HG03064 (cell line): ENCODE measurements at regions not wholly inside any gene's neighbourhood (a gene's known extent, or its start where the extent isn't known, plus 50 kb on each side); places are given as distances from the start of the nearest gene placed in this dataset.
"Not testable (repeated sequence)": the region's sequence is repeated elsewhere in the genome, so short reads cannot be mapped to it uniquely, and the experiment has no call there.

Experiments
- ATAC-seq: cut with Tn5 transposase; IDR thresholded peaks from one replicate; pipeline ENCODE4 v1.9.1; 2021; ENCODE audit warnings: low read depth; ENCODE audit not compliant: unreplicated experiment

- ATAC-seq = no peak
Measured at GRCh38 chr2:139742216-139743172, 962.3 kb upstream of the NXPH2 start.

GRCh38 chr2:139737659-139738058, 957.5 kb upstream of the NXPH2 start:
- ATAC-seq = no peak

DNA sequence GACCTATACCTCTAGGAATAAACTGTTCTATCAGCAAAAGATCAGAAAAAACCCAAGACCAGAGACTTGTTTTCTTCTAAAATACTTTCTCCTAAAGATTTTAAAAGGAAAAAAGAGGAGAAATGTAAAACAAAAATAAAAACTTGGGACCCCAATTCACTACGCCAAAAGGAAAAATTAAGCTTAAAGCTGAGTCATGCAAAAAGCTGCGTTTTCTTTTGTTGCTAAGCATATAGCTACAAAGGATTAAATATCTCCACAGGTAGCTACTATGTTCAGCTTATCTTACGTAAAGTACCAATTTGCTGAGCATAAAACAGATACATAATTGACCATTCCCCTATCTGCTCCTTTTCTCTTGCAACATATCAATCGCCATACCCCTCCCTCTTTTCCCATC, 950.0 kb upstream of the NXPH2 start:
- no peak for ATAC-seq

- ATAC-seq = no peak
Measured at GRCh38 chr2:139721411-139721995, 941.3 kb upstream of the NXPH2 start.

DNA sequence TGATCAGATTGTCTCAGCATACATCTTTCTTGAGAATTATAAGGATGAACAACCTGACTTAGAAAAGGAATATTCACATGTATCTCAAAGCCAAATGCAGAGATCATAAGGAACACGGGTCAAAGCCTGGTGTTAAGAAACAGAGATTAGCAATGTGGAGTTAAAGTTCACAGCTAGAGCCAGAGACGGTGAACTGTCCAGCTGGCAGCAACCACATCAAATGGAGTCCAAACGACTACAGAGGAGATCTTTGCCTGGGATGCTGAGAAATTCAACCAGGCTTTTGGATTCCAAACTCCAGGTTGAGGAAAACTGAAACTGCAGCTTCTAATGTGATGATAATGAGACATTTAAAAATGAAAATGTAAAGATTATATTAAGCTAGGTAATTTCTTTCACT, 939.9 kb upstream of the NXPH2 start:
- no peak for ATAC-seq

- no peak for ATAC-seq
Measured at GRCh38 chr2:139704606-139705005, 924.4 kb upstream of the NXPH2 start.

- ATAC-seq = no peak
Measured at GRCh38 chr2:139694327-139694726, 914.1 kb upstream of the NXPH2 start.

GRCh38 chr2:139686205-139686604, 906.0 kb upstream of the NXPH2 start:
- no peak for ATAC-seq

GRCh38 chr2:139685090-139685983, 905.1 kb upstream of the NXPH2 start:
- no peak for ATAC-seq

DNA sequence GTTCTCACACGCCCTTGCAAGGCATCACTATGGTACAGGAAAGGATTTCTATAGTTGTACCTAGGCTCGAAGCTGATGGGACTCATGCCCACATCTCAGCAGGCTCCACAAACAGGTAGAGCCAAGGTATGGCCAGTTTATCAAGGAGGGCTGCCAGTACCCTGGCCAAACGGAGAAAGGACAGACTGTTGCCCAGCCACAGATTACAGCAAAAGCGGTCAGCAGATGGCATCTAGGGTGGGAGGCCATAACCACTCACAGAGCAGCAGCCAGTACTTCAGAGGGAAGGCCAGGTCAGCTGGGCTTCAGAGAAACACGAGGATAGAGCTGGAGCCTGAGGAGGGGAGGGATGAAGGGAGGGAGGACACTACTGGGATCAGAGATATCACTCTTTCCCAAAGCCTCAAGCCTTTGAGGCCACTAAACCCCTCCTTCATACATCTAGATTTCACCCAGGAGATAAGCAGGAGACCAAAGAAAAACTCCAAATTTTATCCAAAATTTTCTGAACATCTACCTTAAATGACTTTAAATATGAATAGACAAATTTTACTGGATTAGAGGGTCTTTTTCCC, 904.2 kb upstream of the NXPH2 start:
- ATAC-seq = no peak

- ATAC-seq = no peak
Measured at GRCh38 chr2:139674577-139674976, 894.4 kb upstream of the NXPH2 start.

GRCh38 chr2:139673447-139673846, 893.3 kb upstream of the NXPH2 start:
- not testable (repeated sequence) for ATAC-seq

- no peak for ATAC-seq
Measured at GRCh38 chr2:139669675-139670074, 889.5 kb upstream of the NXPH2 start.

DNA sequence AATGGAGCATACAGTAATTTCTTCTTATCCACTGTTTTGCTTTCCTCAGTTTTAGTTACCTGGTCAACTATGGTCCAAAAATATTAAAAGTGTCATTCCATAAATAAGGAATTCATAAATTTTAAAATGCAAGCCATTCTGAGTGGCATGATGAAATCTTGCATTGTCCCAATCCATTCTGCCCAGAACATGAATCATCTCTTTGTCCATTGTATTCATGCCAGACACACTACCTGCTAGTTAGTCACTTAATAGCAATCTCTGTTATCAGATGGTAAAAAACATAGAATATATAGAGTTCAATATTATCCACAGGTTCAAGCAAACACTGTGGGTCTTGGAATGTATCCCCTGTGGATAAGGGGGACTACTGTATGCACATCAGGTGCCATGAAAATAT, 872.2 kb upstream of the NXPH2 start:
- no peak for ATAC-seq

- ATAC-seq = no peak
Measured at GRCh38 chr2:139645617-139646016, 865.4 kb upstream of the NXPH2 start.

DNA sequence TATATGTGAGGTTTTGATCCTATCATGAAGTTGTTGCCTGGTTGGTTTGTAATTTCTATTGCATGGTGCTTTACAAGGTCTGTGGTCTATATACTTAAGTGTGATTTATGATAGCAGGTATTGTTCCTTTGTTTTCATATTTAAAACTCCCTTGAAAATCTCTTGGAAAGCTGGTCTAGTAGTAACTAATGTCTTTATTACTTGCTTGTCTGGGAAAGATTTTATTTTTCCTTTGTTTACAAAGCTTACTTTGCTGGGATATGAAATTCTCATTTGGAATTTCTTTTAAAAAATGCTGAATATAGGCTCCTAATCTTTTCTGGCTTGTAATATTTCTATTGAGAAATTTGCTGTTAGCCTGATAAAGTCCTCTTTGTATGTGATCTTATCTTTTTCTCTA, 862.9 kb upstream of the NXPH2 start:
- no peak for ATAC-seq

- ATAC-seq = no peak
Measured at GRCh38 chr2:139631966-139632365, 851.8 kb upstream of the NXPH2 start.

- no peak for ATAC-seq
Measured at GRCh38 chr2:139628931-139629330, 848.7 kb upstream of the NXPH2 start.

- ATAC-seq = no peak
Measured at GRCh38 chr2:139626128-139626527, 845.9 kb upstream of the NXPH2 start.

DNA sequence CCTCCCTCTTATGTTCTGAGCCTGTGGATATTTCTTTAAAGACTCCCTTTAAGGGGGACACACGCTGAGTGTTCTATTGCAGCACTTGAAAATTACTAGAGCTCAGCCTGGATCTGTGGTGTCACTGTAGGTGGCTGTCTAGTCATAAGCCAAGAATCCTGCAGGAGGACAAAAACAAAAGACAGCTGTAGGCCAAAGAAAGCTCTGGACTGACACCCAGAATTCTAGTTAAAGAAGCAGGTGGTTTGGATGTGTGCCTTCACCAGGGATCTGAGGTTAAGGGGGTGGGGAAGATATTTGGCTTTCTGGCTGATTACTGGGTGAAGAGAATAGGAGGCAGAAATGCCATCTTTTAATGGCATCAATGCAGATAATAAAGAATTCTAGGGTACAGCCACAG, 842.5 kb upstream of the NXPH2 start:
- ATAC-seq = no peak

GRCh38 chr2:139617747-139618146, 837.6 kb upstream of the NXPH2 start:
- no peak for ATAC-seq
